ENCODE measurements at regions not wholly inside any gene's neighbourhood (a gene's known extent, or its start where the extent isn't known, plus 50 kb on each side); places are given as distances from the start of the nearest gene placed in this dataset.

GRCh38 chr3:90011596-90011995, 904.2 kb downstream of the EPHA3 start:
- TF ChIP-seq, protein P1, sequence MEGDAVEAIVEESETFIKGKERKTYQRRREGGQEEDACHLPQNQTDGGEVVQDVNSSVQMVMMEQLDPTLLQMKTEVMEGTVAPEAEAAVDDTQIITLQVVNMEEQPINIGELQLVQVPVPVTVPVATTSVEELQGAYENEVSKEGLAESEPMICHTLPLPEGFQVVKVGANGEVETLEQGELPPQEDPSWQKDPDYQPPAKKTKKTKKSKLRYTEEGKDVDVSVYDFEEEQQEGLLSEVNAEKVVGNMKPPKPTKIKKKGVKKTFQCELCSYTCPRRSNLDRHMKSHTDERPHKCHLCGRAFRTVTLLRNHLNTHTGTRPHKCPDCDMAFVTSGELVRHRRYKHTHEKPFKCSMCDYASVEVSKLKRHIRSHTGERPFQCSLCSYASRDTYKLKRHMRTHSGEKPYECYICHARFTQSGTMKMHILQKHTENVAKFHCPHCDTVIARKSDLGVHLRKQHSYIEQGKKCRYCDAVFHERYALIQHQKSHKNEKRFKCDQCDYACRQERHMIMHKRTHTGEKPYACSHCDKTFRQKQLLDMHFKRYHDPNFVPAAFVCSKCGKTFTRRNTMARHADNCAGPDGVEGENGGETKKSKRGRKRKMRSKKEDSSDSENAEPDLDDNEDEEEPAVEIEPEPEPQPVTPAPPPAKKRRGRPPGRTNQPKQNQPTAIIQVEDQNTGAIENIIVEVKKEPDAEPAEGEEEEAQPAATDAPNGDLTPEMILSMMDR (IDR thresholded peaks at IDR 0.05; ENCODE audit: low read depth, low read length, missing input control) = no peak
- TF ChIP-seq FOXA1 (IDR thresholded peaks at IDR 0.05) = no peak
- TF ChIP-seq REST (IDR thresholded peaks at IDR 0.05) = no peak
- TF ChIP-seq EGR1 (IDR thresholded peaks at IDR 0.05; ENCODE audit: low read depth in 2 of 2) = no peak
